ENCODE measurements at regions not wholly inside any gene's neighbourhood (a gene's known extent, or its start where the extent isn't known, plus 50 kb on each side); places are given as distances from the start of the nearest gene placed in this dataset.
A peak's percentile ranks its signal among the peaks of the same experiment; 100 is the strongest.

- CTCF ChIA-PET, result interaction anchor here (0.9 kb wide), 1 partner anchor 23 kb away, joined by 3 read pairs; no protein-coding TSS in a partner anchor
- ATAC-seq (no peak), DNase-seq (ENCODE audit: low read depth in 1 of 2, low spot score in 1 of 2) (no peak), FAIRE-seq (no peak)
- POLR2A ChIA-PET, result no interaction called here
- no peak overlapping the region for H3K27ac ChIP-seq
- no peak overlapping the region for H3K4me2 ChIP-seq
- H3K4me1 ChIP-seq, result 0 out of 3 replicates have a peak, but pooled peaks cover 2% of the 10 kb centered on the region
- H3K9me3 ChIP-seq, result no peaks in the 10 kb centered on the region
- TF ChIP-seq RFX5 (IDR thresholded peaks at IDR 0.05) (no peak), TFCP2L1 (CRISPR knock-in tag; IDR thresholded peaks at IDR 0.05) (no peak), BHLHE40 (IDR thresholded peaks at IDR 0.05; ENCODE audit: low read depth, low read length) (no peak), HOXB5 (CRISPR knock-in tag; IDR thresholded peaks at IDR 0.05) (no peak), CHD2 (IDR thresholded peaks at IDR 0.05; ENCODE audit: low read length, partially characterized antibody) (no peak), HOXB13 (CRISPR knock-in tag; IDR thresholded peaks at IDR 0.05; ENCODE audit: low read depth) (no peak), JUNB (IDR thresholded peaks at IDR 0.05) (no peak), KDM5A (IDR thresholded peaks at IDR 0.05) (no peak), ELK1 (IDR thresholded peaks at IDR 0.05; ENCODE audit: low read depth, low read length) (no peak), CBX2 (IDR thresholded peaks at IDR 0.05; ENCODE audit: borderline replicate concordance, low read depth) (no peak), FOSB (CRISPR knock-in tag; IDR thresholded peaks at IDR 0.05) (no peak), HEYL (CRISPR knock-in tag; IDR thresholded peaks at IDR 0.05) (no peak), RNF2 (IDR thresholded peaks at IDR 0.05; ENCODE audit: borderline replicate concordance, low read depth) (no peak), ATOH8 (CRISPR knock-in tag; IDR thresholded peaks at IDR 0.05; ENCODE audit: low read depth) (no peak), TP53 (CRISPR knock-in tag; IDR thresholded peaks at IDR 0.05) (no peak), REST (IDR thresholded peaks at IDR 0.05) (no peak), CTCF (IDR thresholded peaks at IDR 0.05) (no peak)
- H3K4me3 ChIP-seq, result no peak overlapping the region
- 37% methylated on average over 4 of the region's 4 CpGs for WGBS (ENCODE audit: missing lambda C conversion rate)
Measured at GRCh38 chr5:125695996-125696655, 727.1 kb upstream of the GRAMD2B start.

- Histone ChIP-seq H3K4me1 (0 out of 3 replicates have a peak, but pooled peaks cover 2% of the 10 kb centered on the region), H3K9me3 (no peaks in the 10 kb centered on the region), H3K27ac (no peak overlapping the region), H3K4me2 (no peak overlapping the region), H3K4me3 (no peak overlapping the region)
- DNase-seq (ENCODE audit: low read depth in 1 of 2, low spot score in 1 of 2) (peak in 1 of 2 experiments; percentile 10), ATAC-seq (no peak), FAIRE-seq (no peak)
- WGBS (ENCODE audit: missing lambda C conversion rate), result 35% methylated on average over 2 of the region's 2 CpGs
- ChIA-PET POLR2A (no interaction called here), CTCF (interaction anchor here (0.9 to 1.4 kb wide), 2 partner anchors 10 to 22 kb away, joined by 3 to 4 read pairs; no protein-coding TSS in a partner anchor)
- TF ChIP-seq ZC3H11A (IDR thresholded peaks at IDR 0.05) (no peak), FOSB (CRISPR knock-in tag; IDR thresholded peaks at IDR 0.05) (no peak), E2F6 (IDR thresholded peaks at IDR 0.05; ENCODE audit: borderline replicate concordance, low read depth) (no peak), USF2 (IDR thresholded peaks at IDR 0.05) (no peak)
Measured at GRCh38 chr5:125696762-125697161, 726.4 kb upstream of the GRAMD2B start.
